22Rv1 (cell line): ENCODE measurements at regions not wholly inside any gene's neighbourhood (a gene's known extent, or its start where the extent isn't known, plus 50 kb on each side); places are given as distances from the start of the nearest gene placed in this dataset.

Experiments used
- H3K27ac ChIP-seq: fragments of 450-650 bp; 2 replicates; pipeline ENCODE4 v1.5.1; 2017
- CTCF ChIP-seq: fragments of 450-650 bp; IDR thresholded peaks from 2 replicates; pipeline ENCODE4 v1.5.1; 2017; ENCODE audit warnings: mild to moderate bottlenecking
- ZFX ChIP-seq: fragments of 450-650 bp; IDR thresholded peaks from 2 replicates; pipeline ENCODE4 v1.6.1; 2017; ENCODE audit warnings: antibody characterized with exemption, borderline replicate concordance

- TF ChIP-seq CTCF (no peak), ZFX (no peak)
- no peak overlapping the region; the same call in 1 of the 2 replicates for H3K27ac ChIP-seq
Measured at GRCh38 chr12:91926848-91927247, 218.8 kb downstream of the BTG1 start.

GRCh38 chr12:91924827-91925226, 220.8 kb downstream of the BTG1 start:
- TF ChIP-seq CTCF = no peak
- no peak for TF ChIP-seq ZFX

GRCh38 chr12:91923864-91924263, 221.8 kb downstream of the BTG1 start:
- H3K27ac ChIP-seq = no peak overlapping the region
- TF ChIP-seq CTCF (no peak), ZFX (no peak)

More at GRCh38 chr12:91924827-91925226, 220.8 kb downstream of the BTG1 start:
- no peak overlapping the region for H3K27ac ChIP-seq

GRCh38 chr12:91922674-91923073, 223.0 kb downstream of the BTG1 start:
- TF ChIP-seq ZFX (no peak), CTCF (no peak)
- no peak overlapping the region for H3K27ac ChIP-seq

GRCh38 chr12:91922139-91922538, 223.5 kb downstream of the BTG1 start:
- no peak overlapping the region for H3K27ac ChIP-seq
- TF ChIP-seq CTCF = no peak
- TF ChIP-seq ZFX = no peak

GRCh38 chr12:91921555-91921954, 224.1 kb downstream of the BTG1 start:
- no peak overlapping the region for H3K27ac ChIP-seq
- no peak for TF ChIP-seq ZFX
- no peak for TF ChIP-seq CTCF

GRCh38 chr12:91920741-91921140, 224.9 kb downstream of the BTG1 start:
- H3K27ac ChIP-seq = no peak overlapping the region; the same call in 1 of the 2 replicates
- TF ChIP-seq CTCF (no peak), ZFX (no peak)
